ENCODE measurements at regions not wholly inside any gene's neighbourhood (a gene's known extent, or its start where the extent isn't known, plus 50 kb on each side); places are given as distances from the start of the nearest gene placed in this dataset.

DNA sequence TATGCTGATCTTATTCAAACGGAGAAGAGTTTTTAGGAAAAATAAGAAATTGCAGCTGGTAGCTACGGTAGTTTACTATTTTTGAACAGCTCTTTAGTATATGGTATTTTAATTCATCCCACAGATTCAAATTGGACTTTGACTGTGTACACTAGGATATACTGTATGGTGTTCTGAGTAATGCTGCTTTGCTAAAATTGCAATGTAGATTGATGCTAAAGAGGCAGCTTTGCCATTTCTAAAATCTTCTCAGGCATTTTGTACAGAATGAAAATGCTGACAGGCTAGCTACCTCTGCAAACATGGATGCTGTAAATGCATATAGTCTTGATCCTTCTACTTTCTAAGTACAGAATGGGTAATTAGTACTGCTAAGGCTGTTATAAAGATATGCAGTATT, 826.6 kb upstream of the POU3F3 start:
- Histone ChIP-seq H3K4me3 (ENCODE audit: low read length) (no peak overlapping the region), H3K9me3 (ENCODE audit: control insufficient read depth in 1 of 2, insufficient read depth in 1 of 2, low read length in 2 of 2) (peaks cover 0 to 5% of the 10 kb centered on the region in 2 experiments), H3K27me3 (ENCODE audit: control insufficient read depth in 1 of 2, insufficient read depth in 2 of 2, low read length in 2 of 2) (no peaks in the 10 kb centered on the region), H3K4me1 (ENCODE audit: insufficient read depth, low read length) (no peaks in the 10 kb centered on the region), H3K27ac (ENCODE audit: low read depth in 1 of 2, low read length in 2 of 2) (no peak overlapping the region), H3K36me3 (ENCODE audit: insufficient read depth, low read length) (no peaks in the 10 kb centered on the region)
- no peak overlapping the region for H3K27ac Mint-ChIP-seq
- no peaks in the 10 kb centered on the region for H3K4me1 Mint-ChIP-seq (ENCODE audit: low read depth)
- peaks cover 5% of the 10 kb centered on the region for H3K9me3 Mint-ChIP-seq
- TF ChIP-seq, protein P1, sequence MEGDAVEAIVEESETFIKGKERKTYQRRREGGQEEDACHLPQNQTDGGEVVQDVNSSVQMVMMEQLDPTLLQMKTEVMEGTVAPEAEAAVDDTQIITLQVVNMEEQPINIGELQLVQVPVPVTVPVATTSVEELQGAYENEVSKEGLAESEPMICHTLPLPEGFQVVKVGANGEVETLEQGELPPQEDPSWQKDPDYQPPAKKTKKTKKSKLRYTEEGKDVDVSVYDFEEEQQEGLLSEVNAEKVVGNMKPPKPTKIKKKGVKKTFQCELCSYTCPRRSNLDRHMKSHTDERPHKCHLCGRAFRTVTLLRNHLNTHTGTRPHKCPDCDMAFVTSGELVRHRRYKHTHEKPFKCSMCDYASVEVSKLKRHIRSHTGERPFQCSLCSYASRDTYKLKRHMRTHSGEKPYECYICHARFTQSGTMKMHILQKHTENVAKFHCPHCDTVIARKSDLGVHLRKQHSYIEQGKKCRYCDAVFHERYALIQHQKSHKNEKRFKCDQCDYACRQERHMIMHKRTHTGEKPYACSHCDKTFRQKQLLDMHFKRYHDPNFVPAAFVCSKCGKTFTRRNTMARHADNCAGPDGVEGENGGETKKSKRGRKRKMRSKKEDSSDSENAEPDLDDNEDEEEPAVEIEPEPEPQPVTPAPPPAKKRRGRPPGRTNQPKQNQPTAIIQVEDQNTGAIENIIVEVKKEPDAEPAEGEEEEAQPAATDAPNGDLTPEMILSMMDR (IDR thresholded peaks at IDR 0.05) = no peak
- POLR2A ChIA-PET = no interaction called here
- H3K27me3 Mint-ChIP-seq = no peaks in the 10 kb centered on the region
- ATAC-seq (ENCODE audit: poor library complexity) = no peak
- DNase-seq = no peak
- H3K36me3 Mint-ChIP-seq (ENCODE audit: low read depth) = no peaks in the 10 kb centered on the region
- CTCF ChIA-PET = no interaction called here
- no peak overlapping the region for H3K4me3 Mint-ChIP-seq
- intact Hi-C loops (cut with DNase I, micrococcal nuclease) = no loop called here

DNA sequence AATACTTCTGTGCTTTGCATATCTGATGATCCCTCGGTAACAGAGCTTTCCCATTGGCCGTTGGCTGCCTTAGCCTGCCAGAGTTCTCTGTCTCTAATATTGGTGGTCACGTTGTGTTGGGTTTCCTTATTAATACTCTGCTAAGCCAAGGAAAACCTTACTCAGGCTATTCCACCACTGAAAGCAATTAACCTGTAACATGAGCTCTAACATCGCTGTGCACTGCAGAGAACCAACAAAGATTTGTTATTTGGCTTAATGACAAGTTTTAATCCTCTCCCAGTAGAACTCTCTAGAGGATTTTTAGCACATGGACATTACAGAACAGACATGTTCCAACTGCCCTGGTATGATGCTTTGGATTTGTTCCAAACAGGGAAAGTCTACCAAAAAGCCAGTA, 825.9 kb upstream of the POU3F3 start:
- H3K27me3 Mint-ChIP-seq = no peaks in the 10 kb centered on the region
- no peak overlapping the region for H3K4me3 Mint-ChIP-seq
- DNase-seq = no peak
- H3K27me3 ChIP-seq (ENCODE audit: control insufficient read depth in 1 of 2, insufficient read depth in 2 of 2, low read length in 2 of 2) = no peaks in the 10 kb centered on the region
- no peak overlapping the region for H3K27ac ChIP-seq (ENCODE audit: low read depth in 1 of 2, low read length in 2 of 2)
- peaks cover 0 to 5% of the 10 kb centered on the region in 2 experiments for H3K9me3 ChIP-seq (ENCODE audit: control insufficient read depth in 1 of 2, insufficient read depth in 1 of 2, low read length in 2 of 2)
- TF ChIP-seq, protein P1 (IDR thresholded peaks at IDR 0.05) = no peak
- H3K9me3 Mint-ChIP-seq = peaks cover 5% of the 10 kb centered on the region
- ATAC-seq (ENCODE audit: poor library complexity) = no peak
- CTCF ChIA-PET = no interaction called here
- H3K4me1 ChIP-seq (ENCODE audit: insufficient read depth, low read length) = no peaks in the 10 kb centered on the region
- H3K4me1 Mint-ChIP-seq (ENCODE audit: low read depth) = no peaks in the 10 kb centered on the region
- no peaks in the 10 kb centered on the region for H3K36me3 Mint-ChIP-seq (ENCODE audit: low read depth)
- POLR2A ChIA-PET = no interaction called here
- no peaks in the 10 kb centered on the region for H3K36me3 ChIP-seq (ENCODE audit: insufficient read depth, low read length)
- no peak overlapping the region for H3K4me3 ChIP-seq (ENCODE audit: low read length)
- intact Hi-C loops (cut with DNase I, micrococcal nuclease) = no loop called here
- H3K27ac Mint-ChIP-seq = no peak overlapping the region

DNA sequence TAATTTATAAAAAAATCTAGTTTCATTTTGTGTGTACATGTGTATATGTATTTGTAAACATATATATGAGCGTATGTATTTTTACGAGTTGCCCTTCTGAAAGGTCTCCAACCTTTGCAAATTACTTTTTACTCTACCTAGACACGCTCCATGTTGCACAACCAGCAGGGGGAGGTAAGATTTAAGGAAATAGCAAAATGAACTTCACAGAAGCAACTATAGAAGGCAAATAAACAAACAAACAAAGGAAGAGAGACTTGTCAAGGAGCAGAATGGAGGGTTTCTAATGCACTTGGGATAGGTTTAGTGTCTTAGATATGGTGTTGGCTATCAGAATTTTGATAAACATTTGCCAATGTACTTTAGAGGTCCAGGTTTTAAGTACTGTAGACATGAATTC, 820.5 kb upstream of the POU3F3 start:
- Histone ChIP-seq H3K36me3 (ENCODE audit: insufficient read depth, low read length) (no peaks in the 10 kb centered on the region), H3K4me1 (ENCODE audit: insufficient read depth, low read length) (no peaks in the 10 kb centered on the region), H3K27me3 (ENCODE audit: control insufficient read depth in 1 of 2, insufficient read depth in 2 of 2, low read length in 2 of 2) (no peaks in the 10 kb centered on the region), H3K9me3 (ENCODE audit: control insufficient read depth in 1 of 2, insufficient read depth in 1 of 2, low read length in 2 of 2) (no peaks in the 10 kb centered on the region), H3K27ac (ENCODE audit: low read depth in 1 of 2, low read length in 2 of 2) (no peak overlapping the region), H3K4me3 (ENCODE audit: low read length) (no peak overlapping the region)
- TF ChIP-seq, protein P1 (IDR thresholded peaks at IDR 0.05) = no peak
- no peaks in the 10 kb centered on the region for H3K27me3 Mint-ChIP-seq
- DNase-seq (no peak), ATAC-seq (ENCODE audit: poor library complexity) (no peak)
- ChIA-PET CTCF (interaction anchor here (1.5 kb wide), 1 partner anchor 19 kb away, joined by 3 read pairs; no protein-coding TSS in a partner anchor), POLR2A (no interaction called here)
- no peaks in the 10 kb centered on the region for H3K36me3 Mint-ChIP-seq (ENCODE audit: low read depth)
- no peak overlapping the region for H3K4me3 Mint-ChIP-seq
- no peaks in the 10 kb centered on the region for H3K4me1 Mint-ChIP-seq (ENCODE audit: low read depth)
- H3K27ac Mint-ChIP-seq = no peak overlapping the region
- peaks cover 6% of the 10 kb centered on the region for H3K9me3 Mint-ChIP-seq
- intact Hi-C loops (cut with DNase I, micrococcal nuclease) = loop anchor here in 1 of 2 experiments (1.0 kb wide), 1 partner anchor 21 kb away; no protein-coding TSS in a partner anchor
